ENCODE measurements at regions not wholly inside any gene's neighbourhood (a gene's known extent, or its start where the extent isn't known, plus 50 kb on each side); places are given as distances from the start of the nearest gene placed in this dataset.
"Not testable (repeated sequence)": the region's sequence is repeated elsewhere in the genome, so short reads cannot be mapped to it uniquely, and the experiment has no call there.

DNA sequence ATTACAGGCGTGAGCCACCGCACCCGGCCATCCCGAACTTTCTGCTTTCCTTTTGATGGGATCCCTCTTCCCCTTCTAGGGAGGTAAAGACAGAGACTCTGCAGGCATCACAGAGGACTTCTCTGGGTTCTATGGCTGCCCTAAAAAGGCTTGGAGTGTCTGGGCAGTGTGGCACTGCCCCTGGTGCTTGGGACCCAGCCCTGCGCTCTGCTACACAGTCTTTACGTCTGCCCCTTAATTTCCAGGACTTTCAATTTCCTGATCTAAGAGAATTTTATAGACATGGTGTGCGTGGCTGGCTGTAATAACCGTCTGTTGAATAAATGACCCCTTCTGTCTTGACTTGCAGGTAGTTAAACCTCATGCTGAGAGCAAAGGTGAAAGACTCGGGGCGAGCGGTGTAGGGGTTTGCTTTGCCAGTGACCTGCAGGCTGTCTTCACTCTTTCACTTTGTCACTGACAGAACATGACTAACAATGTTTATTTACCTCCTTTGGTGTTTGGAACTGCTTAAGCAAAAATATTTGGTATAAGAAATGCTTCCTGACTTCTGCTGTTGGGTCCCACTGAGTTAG lies 110.9 kb upstream of the MAP1LC3B2 start:
- CTCF ChIA-PET: no interaction called here
- Mint-ChIP-seq H3K27ac (no peak overlapping the region), H3K9me3 (no peaks in the 10 kb centered on the region), H3K4me1 (ENCODE audit: low read depth) (peaks cover 11% of the 10 kb centered on the region), H3K27me3 (no peaks in the 10 kb centered on the region), H3K4me3 (no peak overlapping the region), H3K36me3 (ENCODE audit: low read depth) (no peaks in the 10 kb centered on the region)
- DNase-seq (no peak), ATAC-seq (no peak)
- POLR2A ChIA-PET: no interaction called here
- TF ChIP-seq, protein P1, sequence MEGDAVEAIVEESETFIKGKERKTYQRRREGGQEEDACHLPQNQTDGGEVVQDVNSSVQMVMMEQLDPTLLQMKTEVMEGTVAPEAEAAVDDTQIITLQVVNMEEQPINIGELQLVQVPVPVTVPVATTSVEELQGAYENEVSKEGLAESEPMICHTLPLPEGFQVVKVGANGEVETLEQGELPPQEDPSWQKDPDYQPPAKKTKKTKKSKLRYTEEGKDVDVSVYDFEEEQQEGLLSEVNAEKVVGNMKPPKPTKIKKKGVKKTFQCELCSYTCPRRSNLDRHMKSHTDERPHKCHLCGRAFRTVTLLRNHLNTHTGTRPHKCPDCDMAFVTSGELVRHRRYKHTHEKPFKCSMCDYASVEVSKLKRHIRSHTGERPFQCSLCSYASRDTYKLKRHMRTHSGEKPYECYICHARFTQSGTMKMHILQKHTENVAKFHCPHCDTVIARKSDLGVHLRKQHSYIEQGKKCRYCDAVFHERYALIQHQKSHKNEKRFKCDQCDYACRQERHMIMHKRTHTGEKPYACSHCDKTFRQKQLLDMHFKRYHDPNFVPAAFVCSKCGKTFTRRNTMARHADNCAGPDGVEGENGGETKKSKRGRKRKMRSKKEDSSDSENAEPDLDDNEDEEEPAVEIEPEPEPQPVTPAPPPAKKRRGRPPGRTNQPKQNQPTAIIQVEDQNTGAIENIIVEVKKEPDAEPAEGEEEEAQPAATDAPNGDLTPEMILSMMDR (IDR thresholded peaks at IDR 0.05): no peak
- intact Hi-C loops (cut with micrococcal nuclease): no loop called here

DNA sequence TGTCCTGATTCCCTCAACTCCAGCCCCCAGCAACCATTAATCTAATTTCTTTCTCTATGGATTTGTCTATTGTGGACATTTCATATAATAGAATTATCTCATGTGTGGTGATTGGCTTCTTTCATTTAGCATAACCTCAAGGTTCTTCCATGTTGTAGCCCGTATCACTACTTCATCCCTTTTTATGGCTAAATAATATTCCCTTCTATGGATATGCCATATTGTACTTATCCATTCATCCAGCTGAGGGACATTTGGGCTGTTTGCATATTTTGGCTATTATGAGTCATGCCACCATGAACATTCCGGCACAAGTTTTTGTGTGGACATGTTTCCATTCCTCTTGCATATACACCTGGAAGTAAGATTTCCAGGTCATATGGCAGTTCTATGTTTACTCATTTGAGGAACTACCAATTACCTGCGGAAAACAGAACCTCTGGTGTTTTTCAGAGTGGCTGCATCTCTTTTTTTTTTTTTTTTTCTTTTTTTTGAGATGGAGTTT lies 108.7 kb upstream of the MAP1LC3B2 start:
- Mint-ChIP-seq H3K9me3 (no peaks in the 10 kb centered on the region), H3K27me3 (no peaks in the 10 kb centered on the region), H3K36me3 (ENCODE audit: low read depth) (no peaks in the 10 kb centered on the region), H3K4me3 (no peak overlapping the region), H3K27ac (no peak overlapping the region), H3K4me1 (ENCODE audit: low read depth) (no peaks in the 10 kb centered on the region)
- ATAC-seq: no peak
- TF ChIP-seq, protein P1 (IDR thresholded peaks at IDR 0.05): no peak
- ChIA-PET CTCF (no interaction called here), POLR2A (no interaction called here)
- DNase-seq: no peak
- intact Hi-C loops (cut with micrococcal nuclease): no loop called here

DNA sequence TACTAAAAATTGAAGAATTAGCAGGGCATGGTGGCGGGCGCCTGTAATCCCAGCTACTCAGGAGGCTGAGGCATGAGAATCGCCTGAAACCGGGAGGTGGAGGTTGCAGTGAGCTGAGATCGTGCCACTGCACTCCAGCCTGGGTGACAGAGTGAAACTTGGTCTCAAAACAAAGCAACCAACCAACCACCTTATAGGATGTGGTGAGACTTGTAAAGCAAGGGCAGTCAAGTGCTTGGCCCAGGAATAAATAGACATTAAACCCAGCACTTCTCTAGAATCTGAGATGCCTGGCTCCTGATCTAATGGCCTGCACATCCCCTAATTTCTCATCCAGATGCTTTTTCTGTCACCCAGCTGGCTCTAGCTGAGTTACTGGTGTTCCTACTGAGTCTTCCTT lies 106.2 kb upstream of the MAP1LC3B2 start:
- DNase-seq; intact Hi-C loops (cut with micrococcal nuclease); ATAC-seq: not testable (repeated sequence)

DNA sequence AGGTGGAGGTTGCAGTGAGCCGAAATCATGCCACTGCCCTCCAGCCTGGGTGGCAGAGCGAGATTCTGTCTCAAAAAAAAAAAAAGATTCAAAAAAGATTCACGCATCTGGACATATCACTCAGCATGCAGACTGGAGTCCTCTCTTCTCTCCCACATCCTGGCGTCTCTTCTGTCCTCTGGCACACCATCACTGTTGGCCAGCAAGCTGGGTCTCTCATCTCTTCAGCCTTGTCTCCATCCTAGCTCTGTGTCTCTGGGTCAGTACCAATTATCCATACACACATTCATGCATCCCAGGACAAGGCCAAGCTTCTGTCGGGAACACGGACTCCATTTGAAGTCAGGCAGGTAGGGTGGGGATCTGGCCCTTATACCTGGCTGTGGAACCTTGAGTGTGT lies 105.5 kb upstream of the MAP1LC3B2 start:
- CTCF ChIA-PET: no interaction called here
- Mint-ChIP-seq H3K4me1 (ENCODE audit: low read depth) (no peaks in the 10 kb centered on the region), H3K27me3 (no peaks in the 10 kb centered on the region), H3K36me3 (ENCODE audit: low read depth) (no peaks in the 10 kb centered on the region), H3K9me3 (no peaks in the 10 kb centered on the region), H3K27ac (no peak overlapping the region), H3K4me3 (no peak overlapping the region)
- ATAC-seq (no peak), DNase-seq (no peak)
- TF ChIP-seq, protein P1 (IDR thresholded peaks at IDR 0.05): no peak
- POLR2A ChIA-PET: no interaction called here
- intact Hi-C loops (cut with micrococcal nuclease): no loop called here

More for the DNA sequence above, 106.2 kb upstream of the MAP1LC3B2 start:
- CTCF ChIA-PET; H3K27ac Mint-ChIP-seq; POLR2A ChIA-PET; H3K27me3 Mint-ChIP-seq; H3K4me1 Mint-ChIP-seq (ENCODE audit: low read depth); H3K36me3 Mint-ChIP-seq (ENCODE audit: low read depth); H3K9me3 Mint-ChIP-seq; H3K4me3 Mint-ChIP-seq: not testable (repeated sequence)

DNA sequence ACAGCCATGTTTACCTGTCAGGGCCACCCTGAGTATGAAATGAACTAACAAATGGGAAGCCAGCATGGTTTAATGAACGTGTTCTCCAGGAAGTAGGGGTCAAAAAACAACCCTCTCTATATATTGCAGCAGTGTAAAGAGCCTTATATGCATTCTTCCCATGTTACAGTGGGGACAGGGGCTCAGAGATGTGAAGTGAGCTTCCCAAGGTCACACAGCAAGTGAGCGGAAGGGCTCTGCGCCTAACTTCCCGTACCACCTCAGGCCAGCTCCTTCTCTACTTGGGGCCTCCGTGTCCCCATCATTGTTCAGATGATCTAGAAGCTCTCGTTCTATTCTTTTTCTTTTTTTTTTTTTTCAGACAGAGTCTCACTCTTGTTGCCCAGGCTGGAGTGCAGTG lies 105.1 kb upstream of the MAP1LC3B2 start:
- H3K9me3 Mint-ChIP-seq: no peaks in the 10 kb centered on the region
- H3K4me1 Mint-ChIP-seq (ENCODE audit: low read depth): no peaks in the 10 kb centered on the region
- no peak for ATAC-seq
- no peaks in the 10 kb centered on the region for H3K36me3 Mint-ChIP-seq (ENCODE audit: low read depth)
- TF ChIP-seq, protein P1 (IDR thresholded peaks at IDR 0.05): no peak
- ChIA-PET CTCF (no interaction called here), POLR2A (interaction anchor here (0.7 kb wide), 1 partner anchor 10 kb away, joined by 3 read pairs; no protein-coding TSS in a partner anchor)
- no peak overlapping the region for H3K27ac Mint-ChIP-seq
- no peak for DNase-seq
- intact Hi-C loops (cut with micrococcal nuclease): no loop called here
- H3K27me3 Mint-ChIP-seq: no peaks in the 10 kb centered on the region
- no peak overlapping the region for H3K4me3 Mint-ChIP-seq
